HG03460 (cell line): ENCODE measurements at regions not wholly inside any gene's neighbourhood (a gene's known extent, or its start where the extent isn't known, plus 50 kb on each side); places are given as distances from the start of the nearest gene placed in this dataset.
"Not testable (repeated sequence)": the region's sequence is repeated elsewhere in the genome, so short reads cannot be mapped to it uniquely, and the experiment has no call there.

ENCODE experiments used
- ATAC-seq: cut with Tn5 transposase; IDR thresholded peaks from one replicate; pipeline ENCODE4 v1.9.1; 2021; ENCODE audit not compliant: unreplicated experiment

DNA sequence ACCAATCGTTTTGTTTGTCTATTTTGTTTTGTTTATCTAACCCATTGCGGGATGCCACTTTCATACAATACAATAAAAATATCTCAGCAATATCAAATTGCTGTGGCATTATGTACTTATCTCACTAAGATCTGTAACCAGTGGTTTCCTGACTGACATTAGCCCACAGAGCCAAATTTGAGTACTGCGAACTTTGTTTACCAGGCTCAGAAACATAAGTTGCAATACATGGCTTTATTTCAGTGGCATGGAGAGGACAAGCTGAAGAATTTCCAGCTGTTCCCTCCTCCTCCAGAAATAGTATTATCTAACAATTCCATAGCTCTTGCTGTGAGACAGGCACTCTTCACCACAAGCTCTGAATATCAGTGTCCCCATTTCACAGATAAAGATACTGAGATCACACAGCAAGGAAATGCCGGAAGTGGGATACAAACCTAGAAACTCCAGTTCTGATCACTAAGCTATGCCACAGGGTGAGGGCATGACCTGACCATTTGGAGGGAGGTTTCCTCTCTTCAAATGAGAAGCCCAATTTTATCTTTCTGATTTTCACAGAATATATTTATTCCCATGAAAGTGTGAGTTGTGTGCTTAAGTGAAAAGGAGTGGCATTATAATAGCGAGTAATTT is 469.9 kb upstream of the CBLB start:
- no peak for ATAC-seq

DNA sequence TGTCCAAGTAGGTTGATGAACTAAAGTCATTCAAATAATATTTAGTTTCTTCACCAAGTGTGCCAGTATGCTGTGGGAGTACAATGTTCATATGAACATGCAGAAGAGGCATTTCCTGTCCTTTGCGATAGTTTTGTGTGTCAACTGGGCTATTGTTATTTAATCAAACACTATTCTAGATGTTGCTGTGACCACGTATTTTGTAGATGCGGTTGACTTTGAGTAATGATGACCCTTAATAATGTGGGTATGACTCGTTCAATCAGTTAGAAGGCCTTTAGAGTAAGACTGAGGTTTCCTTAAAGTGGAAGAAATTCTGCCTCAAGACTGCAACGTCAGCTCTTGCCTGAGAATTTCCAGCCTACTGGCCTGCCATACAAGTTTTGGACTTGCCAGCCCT is 470.7 kb upstream of the CBLB start:
- no peak for ATAC-seq

GRCh38 chr3:106341087-106341486 is 472.3 kb upstream of the CBLB start:
- ATAC-seq: no peak

DNA sequence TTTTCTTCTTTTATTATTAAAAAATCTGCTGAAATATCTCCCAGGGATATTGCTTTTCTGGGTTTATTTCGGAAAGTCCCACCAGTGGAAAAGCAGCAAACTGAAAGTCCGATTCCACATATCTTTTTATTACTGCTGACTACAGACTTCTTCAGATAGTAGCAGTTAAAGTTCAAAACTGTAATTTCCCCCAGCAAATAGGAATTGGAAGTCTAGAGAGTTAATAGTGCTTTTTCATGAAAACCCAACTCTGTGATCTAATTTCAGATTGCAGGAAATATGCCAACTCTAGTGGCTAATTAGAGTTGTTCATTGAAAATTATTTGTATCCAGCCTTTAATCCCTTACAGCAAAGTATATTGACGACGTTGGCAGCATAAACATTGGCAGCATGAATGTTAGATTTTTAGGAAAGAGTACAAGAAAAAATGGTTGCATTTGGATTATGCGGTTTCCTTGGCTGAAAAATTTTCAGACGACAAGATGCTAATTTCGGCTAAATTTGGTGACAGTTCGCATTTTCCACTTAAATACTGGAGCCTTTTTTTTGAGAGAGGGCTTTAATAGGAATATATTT is 472.9 kb upstream of the CBLB start:
- no peak for ATAC-seq

GRCh38 chr3:106342386-106342785 is 473.6 kb upstream of the CBLB start:
- no peak for ATAC-seq

DNA sequence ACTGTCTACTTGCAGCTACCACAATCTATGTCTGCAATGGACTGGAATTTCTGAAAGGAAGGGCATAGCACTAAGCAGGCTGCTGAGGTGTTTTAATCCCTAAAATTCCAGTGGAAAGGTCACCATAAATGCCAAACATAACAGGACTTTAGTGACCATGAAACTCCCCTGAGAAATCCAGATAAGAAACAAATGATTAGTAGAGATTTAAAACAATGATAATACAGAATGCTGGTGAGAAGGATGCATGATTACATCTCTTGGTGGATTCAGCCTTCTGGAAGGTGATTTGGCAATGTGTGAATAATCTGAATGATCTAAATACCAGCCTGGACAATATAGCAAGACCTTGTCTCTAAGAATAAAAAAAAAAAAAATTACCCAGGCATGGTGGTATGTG is 475.0 kb upstream of the CBLB start:
- ATAC-seq: no peak

DNA sequence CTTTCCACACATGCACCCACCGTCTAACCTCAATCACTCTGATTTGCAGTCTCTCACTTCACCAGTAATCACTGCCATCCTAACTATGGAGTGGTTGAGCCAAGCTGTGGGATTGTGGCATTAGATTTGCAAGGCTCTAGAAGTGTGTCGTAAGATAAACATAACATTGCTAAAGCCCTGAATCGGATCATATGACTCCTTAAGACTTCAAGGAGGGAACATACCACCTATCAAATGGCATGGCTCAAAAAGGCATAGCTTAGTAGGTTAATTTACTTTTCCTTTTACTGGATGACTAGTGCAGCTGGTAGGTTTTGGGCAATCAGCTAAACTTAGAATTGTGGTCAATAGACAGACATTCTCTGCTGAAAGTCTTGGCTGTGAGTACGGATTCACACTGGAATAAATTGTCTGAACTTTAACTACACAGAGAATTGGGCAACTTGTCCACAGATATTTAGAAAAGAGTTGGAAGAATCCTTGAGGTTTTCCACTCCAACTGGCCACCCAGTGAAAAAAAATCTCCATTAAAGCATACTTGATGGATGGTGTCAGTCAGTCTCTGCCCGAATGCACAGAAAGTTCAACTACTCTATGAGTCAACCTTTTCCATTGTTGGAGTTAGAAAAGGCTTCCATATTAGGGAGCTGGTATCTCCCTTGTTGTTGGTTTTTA is 476.7 kb upstream of the CBLB start:
- no peak for ATAC-seq

DNA sequence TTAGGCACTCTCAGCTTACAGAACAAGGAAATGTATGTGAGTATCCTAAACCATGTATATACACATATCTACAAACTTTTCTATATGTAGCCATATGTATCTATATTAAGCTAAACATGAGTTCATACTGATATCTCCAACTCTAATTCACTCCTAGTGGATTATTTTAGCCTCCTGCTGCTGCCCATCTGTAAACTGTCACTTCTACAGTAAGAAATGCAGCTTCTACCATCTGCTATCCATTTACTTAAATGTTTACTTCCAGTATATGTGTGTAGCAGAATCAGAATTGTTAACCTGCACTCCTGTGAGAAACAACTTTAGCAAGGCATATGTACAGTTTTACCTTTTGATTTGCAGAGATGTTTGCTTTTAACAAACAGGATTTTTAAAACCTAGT is 478.5 kb upstream of the CBLB start:
- ATAC-seq: no peak

- ATAC-seq: no peak
Measured at GRCh38 chr3:106348139-106348690, 479.4 kb upstream of the CBLB start.

DNA sequence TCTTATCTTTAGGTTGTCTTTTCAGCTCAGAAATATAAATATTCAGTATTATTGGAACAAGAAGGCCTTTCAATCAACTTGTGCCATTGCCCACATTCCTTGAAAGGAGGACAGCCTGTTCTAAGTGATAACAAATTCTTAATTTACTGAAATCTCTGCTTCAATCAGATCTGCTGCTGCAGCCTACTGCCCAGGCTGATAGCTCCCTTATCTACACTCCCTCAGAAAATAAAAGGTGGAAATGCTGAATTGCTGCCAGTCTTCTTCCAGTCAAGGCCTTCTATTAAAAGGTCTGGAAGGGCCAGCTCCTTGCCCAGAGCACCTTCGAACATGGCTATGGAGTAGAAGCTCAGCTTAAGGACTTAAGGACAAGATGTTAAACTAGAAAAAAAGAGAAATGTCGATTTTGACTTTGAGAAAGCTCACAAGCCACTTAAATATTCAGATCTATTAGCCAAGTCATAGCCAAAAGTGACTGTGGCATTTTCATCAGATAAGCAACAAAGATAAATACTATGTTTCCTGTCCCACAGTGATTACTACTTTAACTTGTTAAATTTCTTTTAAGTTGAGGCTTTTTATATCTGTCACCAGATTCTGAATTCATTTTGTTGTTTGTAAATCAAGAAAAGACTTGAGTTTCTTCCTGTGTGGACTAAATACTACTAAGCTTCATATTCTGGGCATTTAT is 480.5 kb upstream of the CBLB start:
- no peak for ATAC-seq

DNA sequence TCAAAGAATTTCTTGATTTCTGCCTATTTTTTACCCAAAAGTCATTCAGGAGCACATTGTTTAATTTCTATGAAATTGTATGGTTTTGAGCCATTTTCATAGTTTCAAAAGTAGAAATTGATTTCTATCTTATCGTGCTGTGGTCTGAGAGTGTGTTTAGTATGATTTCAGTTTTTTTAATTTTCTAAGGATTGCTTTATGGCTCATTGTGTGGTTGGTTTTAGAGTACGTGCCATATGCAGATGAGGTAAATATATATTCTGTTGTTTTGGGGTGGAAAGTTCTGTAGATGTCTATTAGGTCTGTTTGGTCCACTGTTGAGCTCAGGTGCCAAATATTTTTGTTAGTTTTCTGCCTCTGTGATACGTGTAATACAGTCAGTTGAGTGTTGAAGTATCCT is 487.1 kb upstream of the CBLB start:
- ATAC-seq: no peak

DNA sequence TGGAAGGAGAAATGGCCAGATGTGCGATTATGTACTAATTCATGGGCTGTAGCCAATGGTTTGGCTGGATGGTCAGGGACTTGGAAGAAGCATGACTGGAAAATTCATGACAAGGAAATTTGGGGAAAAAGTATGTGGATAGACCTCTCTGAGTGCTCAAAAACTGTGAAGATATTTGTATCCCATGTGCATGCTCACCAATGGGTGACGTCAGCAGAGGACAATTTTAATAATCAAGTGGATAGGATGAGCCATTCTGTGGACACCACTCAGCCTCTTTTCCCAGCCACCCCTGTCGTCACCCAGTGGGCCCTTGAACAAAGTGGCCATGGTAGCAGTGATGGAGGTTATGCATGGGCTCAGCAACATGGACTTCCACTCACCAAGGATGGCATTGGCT is 490.9 kb upstream of the CBLB start:
- no peak for ATAC-seq

DNA sequence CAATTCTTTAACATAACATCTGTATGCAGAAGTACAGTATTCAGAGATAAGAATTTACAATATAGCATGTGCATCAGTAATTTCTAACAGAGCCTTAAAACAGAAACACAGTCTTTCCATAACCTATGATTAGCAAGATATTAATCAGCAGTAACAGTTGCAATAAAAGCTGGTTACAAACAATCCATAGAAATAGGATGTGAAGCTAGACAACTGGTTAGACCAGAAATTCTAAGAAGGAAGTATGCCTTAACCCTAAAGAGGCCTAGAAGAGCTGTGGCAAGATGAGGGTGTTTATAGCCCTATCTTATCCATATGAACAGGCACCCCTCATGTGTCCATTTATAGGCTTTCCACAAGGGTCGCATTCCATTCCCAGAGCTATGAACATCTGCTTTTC is 492.1 kb upstream of the CBLB start:
- not testable (repeated sequence) for ATAC-seq

DNA sequence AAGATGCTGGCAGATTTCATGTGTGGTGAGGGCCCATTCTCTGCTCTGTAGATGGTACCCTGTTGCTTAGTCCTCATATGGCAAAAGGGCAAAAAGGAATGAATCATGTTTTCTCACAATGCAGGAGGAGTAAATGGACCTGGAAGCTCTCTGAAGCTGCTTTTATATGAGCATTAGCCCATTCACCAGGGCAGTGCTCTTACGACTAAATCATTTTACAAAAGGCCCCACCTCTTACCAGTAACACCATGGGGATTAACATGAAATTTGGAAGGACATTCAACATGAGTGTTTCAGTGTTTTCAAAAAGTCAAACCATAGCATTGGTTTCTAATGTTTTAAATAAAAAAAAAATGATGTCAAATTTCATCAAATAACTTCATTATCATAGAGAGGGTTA is 495.7 kb upstream of the CBLB start:
- no peak for ATAC-seq

GRCh38 chr3:106365061-106365691 is 496.4 kb upstream of the CBLB start:
- ATAC-seq: no peak

DNA sequence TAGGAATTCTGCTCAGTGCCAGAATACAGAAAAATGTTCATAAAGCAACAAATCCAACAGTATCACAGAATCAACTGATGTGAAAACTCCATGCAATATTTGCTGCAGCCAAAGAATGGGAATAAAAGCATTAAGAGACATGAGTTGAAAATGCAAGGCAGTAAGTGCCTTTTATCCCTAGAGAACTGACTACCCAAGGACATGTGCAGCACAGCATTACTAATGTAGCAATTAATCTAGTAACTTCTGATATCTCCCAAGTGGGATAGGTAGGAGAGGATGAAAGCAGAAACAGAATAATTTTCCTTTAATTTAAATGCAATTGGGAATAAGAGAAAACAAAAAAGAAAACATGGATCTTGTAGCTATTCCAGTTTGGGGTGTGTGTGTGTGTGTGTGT is 497.5 kb upstream of the CBLB start:
- no peak for ATAC-seq

GRCh38 chr3:106367496-106367895 is 498.7 kb upstream of the CBLB start:
- ATAC-seq: no peak

- ATAC-seq: no peak
Measured at GRCh38 chr3:106371221-106371970, 502.6 kb upstream of the CBLB start.

GRCh38 chr3:106371971-106372805 is 503.4 kb upstream of the CBLB start:
- ATAC-seq: no peak

DNA sequence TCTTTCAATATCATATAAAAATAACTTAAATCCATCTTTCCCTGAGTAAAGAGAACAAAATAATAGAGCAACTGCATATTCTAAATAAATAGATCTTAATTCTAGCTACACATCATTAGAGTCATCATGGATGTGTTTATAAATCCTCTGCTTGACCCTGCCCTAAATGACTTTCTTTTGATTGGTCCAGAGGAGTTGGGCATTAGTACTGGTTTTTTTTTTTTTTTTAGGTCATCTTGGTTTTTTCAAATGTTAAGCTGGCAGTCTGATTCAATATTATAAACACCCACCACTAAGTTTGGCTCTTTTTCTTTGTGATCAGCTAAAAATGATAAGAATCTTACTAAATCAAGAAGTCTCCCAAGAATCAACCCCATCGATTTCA is 504.0 kb upstream of the CBLB start:
- ATAC-seq: no peak
